ENCODE measurements at regions not wholly inside any gene's neighbourhood (a gene's known extent, or its start where the extent isn't known, plus 50 kb on each side); places are given as distances from the start of the nearest gene placed in this dataset.

DNA sequence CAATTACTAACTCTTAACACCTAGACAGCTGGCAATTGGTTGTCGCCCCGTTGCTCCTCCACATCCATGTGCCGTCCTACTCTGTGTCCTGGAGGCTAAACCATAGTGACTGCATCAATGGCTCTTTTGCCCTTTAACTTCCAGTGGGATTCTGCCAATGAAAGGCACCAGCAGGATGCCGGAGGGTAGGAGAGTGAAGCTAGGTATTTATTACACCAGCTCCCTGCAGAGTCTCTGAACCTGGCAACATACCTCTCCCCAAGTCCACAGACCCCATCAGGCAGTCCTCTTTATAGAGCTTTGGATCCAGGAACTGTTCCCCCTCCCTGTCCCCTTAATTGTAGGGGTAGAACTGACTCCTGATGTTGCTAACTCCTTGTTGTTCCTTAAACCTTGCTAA lies 426.8 kb downstream of the HNRNPD start:
- in situ Hi-C loops (cut with HindIII; ENCODE audit: low sequenced_read_pairs), result no loop called here
- no peak for DNase-seq (ENCODE audit: low read depth)
- TF ChIP-seq, protein P1, sequence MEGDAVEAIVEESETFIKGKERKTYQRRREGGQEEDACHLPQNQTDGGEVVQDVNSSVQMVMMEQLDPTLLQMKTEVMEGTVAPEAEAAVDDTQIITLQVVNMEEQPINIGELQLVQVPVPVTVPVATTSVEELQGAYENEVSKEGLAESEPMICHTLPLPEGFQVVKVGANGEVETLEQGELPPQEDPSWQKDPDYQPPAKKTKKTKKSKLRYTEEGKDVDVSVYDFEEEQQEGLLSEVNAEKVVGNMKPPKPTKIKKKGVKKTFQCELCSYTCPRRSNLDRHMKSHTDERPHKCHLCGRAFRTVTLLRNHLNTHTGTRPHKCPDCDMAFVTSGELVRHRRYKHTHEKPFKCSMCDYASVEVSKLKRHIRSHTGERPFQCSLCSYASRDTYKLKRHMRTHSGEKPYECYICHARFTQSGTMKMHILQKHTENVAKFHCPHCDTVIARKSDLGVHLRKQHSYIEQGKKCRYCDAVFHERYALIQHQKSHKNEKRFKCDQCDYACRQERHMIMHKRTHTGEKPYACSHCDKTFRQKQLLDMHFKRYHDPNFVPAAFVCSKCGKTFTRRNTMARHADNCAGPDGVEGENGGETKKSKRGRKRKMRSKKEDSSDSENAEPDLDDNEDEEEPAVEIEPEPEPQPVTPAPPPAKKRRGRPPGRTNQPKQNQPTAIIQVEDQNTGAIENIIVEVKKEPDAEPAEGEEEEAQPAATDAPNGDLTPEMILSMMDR (IDR thresholded peaks at IDR 0.05; ENCODE audit: low read depth, low read length, missing control alignments), result no peak
- H3K4me3 ChIP-seq (ENCODE audit: low read depth, low read length), result no peak overlapping the region

DNA sequence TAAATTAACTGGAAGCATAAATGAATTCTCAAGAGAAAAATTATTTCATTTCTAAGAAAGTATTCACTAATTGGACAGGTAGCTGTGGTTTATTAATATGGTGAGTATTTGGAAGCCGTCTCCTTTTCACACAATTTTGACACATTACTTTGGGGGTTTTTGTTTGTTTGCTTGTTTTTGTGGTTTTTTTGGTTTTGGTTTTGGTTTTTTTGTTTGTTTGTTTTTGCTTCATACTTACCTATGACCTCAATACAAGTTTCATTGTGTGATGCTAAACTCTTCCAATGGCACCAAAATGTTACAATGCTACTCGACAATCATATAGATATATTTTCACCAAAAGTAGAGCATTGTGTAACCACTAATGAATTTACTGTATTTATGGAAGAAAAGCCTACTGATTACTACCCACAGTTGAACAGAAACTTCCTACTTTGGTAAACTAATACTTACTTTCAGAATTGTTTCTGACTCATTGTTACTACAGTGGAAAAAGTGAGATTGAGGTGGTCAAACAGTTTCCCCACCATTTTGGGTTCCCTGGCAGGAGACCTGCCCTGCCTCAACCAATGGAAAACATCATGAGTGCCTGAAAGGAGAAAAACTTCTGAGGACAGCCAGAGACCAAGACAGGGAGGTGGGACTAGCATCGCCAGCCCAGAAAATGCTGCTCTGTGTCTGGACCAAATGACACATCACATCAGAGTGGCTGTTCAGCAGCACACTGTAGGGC lies 443.1 kb downstream of the HNRNPD start:
- TF ChIP-seq, protein P1 (IDR thresholded peaks at IDR 0.05; ENCODE audit: low read depth, low read length, missing control alignments), result no peak
- no peak overlapping the region for H3K4me3 ChIP-seq (ENCODE audit: low read depth, low read length)
- DNase-seq (ENCODE audit: low read depth), result no peak
- in situ Hi-C loops (cut with HindIII; ENCODE audit: low sequenced_read_pairs), result no loop called here

DNA sequence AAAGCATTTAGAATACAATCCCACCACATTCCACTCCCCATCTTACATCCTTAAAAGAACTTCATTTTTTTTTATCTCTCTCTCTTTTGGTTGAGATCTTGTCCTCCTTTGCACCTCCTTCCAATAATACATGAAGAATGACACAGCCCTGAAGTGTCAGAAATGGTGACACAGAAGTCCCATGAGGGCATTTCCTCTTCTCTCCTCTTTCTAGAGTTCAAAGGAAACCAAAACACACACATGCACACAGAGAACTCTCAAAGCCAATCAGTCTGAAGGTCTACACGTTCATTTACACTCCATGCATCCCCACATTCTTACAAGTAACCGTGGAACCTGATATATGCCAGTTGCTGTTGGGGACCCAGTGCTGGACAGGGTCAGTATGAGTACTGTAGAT lies 450.7 kb downstream of the HNRNPD start:
- in situ Hi-C loops (cut with HindIII; ENCODE audit: low sequenced_read_pairs), result no loop called here
- DNase-seq (ENCODE audit: low read depth), result no peak
- H3K4me3 ChIP-seq (ENCODE audit: low read depth, low read length), result no peak overlapping the region
- TF ChIP-seq, protein P1 (IDR thresholded peaks at IDR 0.05; ENCODE audit: low read depth, low read length, missing control alignments), result no peak

DNA sequence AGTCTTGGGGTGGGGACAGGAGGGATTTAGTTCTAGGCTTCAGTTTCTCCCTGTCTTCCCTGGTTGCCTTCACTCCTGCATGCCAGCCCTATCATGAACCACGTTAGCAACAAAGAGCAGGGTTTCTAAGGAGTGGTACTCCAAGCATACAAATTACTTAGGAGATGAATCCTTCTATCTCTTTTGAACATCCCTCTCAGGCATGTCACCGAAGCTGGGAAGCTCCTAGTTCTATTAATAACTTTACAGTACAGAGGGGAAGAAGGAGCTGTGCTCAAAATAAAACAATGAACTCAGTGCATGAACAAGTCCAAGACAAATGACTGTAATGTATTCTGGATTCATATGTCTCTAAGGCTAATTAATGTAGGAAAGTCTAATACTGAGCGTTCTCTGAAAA lies 450.6 kb upstream of the RASGEF1B start:
- no peak for DNase-seq (ENCODE audit: low read depth)
- TF ChIP-seq, protein P1 (IDR thresholded peaks at IDR 0.05; ENCODE audit: low read depth, low read length, missing control alignments), result no peak
- no peak overlapping the region for H3K4me3 ChIP-seq (ENCODE audit: low read depth, low read length)
- in situ Hi-C loops (cut with HindIII; ENCODE audit: low sequenced_read_pairs), result no loop called here

- TF ChIP-seq, protein P1 (IDR thresholded peaks at IDR 0.05; ENCODE audit: low read depth, low read length, missing control alignments), result no peak
Observed at GRCh38 chr4:81921751-81922159, 450.0 kb upstream of the RASGEF1B start.

DNA sequence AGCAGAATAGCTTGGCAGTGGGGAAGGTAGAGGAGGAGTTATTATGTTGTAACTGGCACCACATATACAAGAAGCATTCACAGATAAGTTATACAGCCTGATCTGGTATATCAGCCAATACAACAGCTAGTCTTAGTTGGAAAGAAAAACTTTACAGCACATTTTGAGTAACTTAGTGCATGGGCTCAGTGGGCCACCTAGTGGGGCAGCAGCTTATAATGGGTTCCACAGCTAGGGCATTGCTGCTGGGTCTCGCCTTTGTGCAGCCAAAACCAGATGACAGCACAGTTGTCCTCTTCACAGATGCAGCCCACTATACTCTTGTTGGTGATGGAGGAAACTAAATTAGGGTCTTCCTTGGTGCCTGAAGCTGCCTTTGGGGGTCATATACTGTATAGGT lies 448.1 kb upstream of the RASGEF1B start:
- TF ChIP-seq, protein P1 (IDR thresholded peaks at IDR 0.05; ENCODE audit: low read depth, low read length, missing control alignments), result no peak
- H3K4me3 ChIP-seq (ENCODE audit: low read depth, low read length), result no peak overlapping the region
- in situ Hi-C loops (cut with HindIII; ENCODE audit: low sequenced_read_pairs), result no loop called here
- no peak for DNase-seq (ENCODE audit: low read depth)

More at GRCh38 chr4:81921751-81922159, 450.0 kb upstream of the RASGEF1B start:
- H3K4me3 ChIP-seq (ENCODE audit: low read depth, low read length), result no peak overlapping the region
- DNase-seq (ENCODE audit: low read depth), result no peak
- in situ Hi-C loops (cut with HindIII; ENCODE audit: low sequenced_read_pairs), result no loop called here
